ENCODE measurements at regions not wholly inside any gene's neighbourhood (a gene's known extent, or its start where the extent isn't known, plus 50 kb on each side); places are given as distances from the start of the nearest gene placed in this dataset.

DNA sequence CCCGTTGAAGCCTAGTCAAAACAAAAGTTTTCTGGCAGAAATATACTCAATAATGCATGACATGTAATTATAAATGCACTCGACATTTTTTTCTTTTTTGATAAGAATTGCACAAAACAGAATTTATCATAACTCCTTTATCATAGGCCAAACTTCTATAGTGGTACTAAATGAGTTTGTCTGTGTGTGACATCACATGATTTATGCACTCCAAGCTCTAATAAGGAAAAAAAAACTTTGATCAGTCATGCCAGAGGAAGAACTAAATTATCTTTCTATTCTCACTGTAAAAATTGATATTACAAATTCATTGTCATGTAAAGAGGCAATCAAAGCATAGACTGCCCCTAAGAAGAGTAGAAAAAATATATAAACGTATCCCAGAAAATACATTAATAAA, 112.4 kb upstream of the NOCT start:
- TF ChIP-seq, protein P1, sequence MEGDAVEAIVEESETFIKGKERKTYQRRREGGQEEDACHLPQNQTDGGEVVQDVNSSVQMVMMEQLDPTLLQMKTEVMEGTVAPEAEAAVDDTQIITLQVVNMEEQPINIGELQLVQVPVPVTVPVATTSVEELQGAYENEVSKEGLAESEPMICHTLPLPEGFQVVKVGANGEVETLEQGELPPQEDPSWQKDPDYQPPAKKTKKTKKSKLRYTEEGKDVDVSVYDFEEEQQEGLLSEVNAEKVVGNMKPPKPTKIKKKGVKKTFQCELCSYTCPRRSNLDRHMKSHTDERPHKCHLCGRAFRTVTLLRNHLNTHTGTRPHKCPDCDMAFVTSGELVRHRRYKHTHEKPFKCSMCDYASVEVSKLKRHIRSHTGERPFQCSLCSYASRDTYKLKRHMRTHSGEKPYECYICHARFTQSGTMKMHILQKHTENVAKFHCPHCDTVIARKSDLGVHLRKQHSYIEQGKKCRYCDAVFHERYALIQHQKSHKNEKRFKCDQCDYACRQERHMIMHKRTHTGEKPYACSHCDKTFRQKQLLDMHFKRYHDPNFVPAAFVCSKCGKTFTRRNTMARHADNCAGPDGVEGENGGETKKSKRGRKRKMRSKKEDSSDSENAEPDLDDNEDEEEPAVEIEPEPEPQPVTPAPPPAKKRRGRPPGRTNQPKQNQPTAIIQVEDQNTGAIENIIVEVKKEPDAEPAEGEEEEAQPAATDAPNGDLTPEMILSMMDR (IDR thresholded peaks at IDR 0.05) = no peak
- TF ChIP-seq POLR2A (IDR thresholded peaks at IDR 0.05) (no peak), POLR2AphosphoS5 (IDR thresholded peaks at IDR 0.05) (no peak)
